Karpas-422 (cell line): ENCODE measurements at regions not wholly inside any gene's neighbourhood (a gene's known extent, or its start where the extent isn't known, plus 50 kb on each side); places are given as distances from the start of the nearest gene placed in this dataset. TPM values are rescaled to one million over a fixed set of nuclear protein-coding genes. Genes with fewer than 3 reads are reported as not detected.

ENCODE experiments used
- small RNA-seq: library from RNA; depleted of rRNA; stranded (forward); fragments of <200 nt; gene quantifications from one replicate; pipeline ENCODE3, GENCODE V24; 2014

Small RNAs in the stretch of these regions (small RNA-seq; reads per million reads assigned to genes)
- gene MIR325 = not detected
- not detected for gene RNA5SP509
